ENCODE measurements at regions not wholly inside any gene's neighbourhood (a gene's known extent, or its start where the extent isn't known, plus 50 kb on each side); places are given as distances from the start of the nearest gene placed in this dataset.

- TF ChIP-seq CTCF (IDR thresholded peaks at IDR 0.05; ENCODE audit: low read depth, low read length) (no peak), EZH2phosphoT487 (IDR thresholded peaks at IDR 0.05; ENCODE audit: low read depth) (no peak)
Observed at GRCh38 chr15:39298271-39298962, 282.5 kb upstream of the THBS1 start.

Data from OCI-LY3 (cell line).